ENCODE measurements at regions not wholly inside any gene's neighbourhood (a gene's known extent, or its start where the extent isn't known, plus 50 kb on each side); places are given as distances from the start of the nearest gene placed in this dataset.

GRCh38 chr4:46594661-46595060, 204.7 kb upstream of the GABRA2 start:
- no peak overlapping the region for H2AFZ ChIP-seq (ENCODE audit: control insufficient read depth, low read length)
- no peaks in the 10 kb centered on the region for H3K9me3 ChIP-seq (ENCODE audit: control insufficient read depth, low read depth, low read length)
- H3K27me3 ChIP-seq (ENCODE audit: control insufficient read depth, extremely low read depth, insufficient read depth, low read length): no peaks in the 10 kb centered on the region
- H3K4me2 ChIP-seq (ENCODE audit: control insufficient read depth, extremely low read depth, insufficient read depth, low read depth, low read length): no peak overlapping the region
- H3K9me1 ChIP-seq (ENCODE audit: control insufficient read depth, extremely low read depth, insufficient read depth, low read length): no peaks in the 10 kb centered on the region
- FAIRE-seq: no peak
- dilution Hi-C loops (cut with MboI; ENCODE audit: extremely low pct_ligation_motif_present, low sequenced_read_pairs): no loop called here
- no peaks in the 10 kb centered on the region for H3K79me2 ChIP-seq (ENCODE audit: control insufficient read depth, insufficient read depth, low read length)
- H3K36me3 ChIP-seq (ENCODE audit: control insufficient read depth in 2 of 2, extremely low read depth in 1 of 2, insufficient read depth in 2 of 2, low read length in 2 of 2): no peaks in the 10 kb centered on the region
- H3K4me3 ChIP-seq (ENCODE audit: control insufficient read depth in 2 of 3, extremely low read depth in 1 of 3, insufficient read depth in 2 of 3, low read depth in 1 of 3, low read length in 3 of 3): no peak overlapping the region
- no peaks in the 10 kb centered on the region for H4K20me1 ChIP-seq (ENCODE audit: control insufficient read depth, extremely low read depth, insufficient read depth, low read length)
- DNase-seq (ENCODE audit: low read depth, low spot score): no peak
- no peak overlapping the region for H3K27ac ChIP-seq (ENCODE audit: control insufficient read depth, insufficient read depth, low read length)
- TF ChIP-seq EZH2 (IDR thresholded peaks at IDR 0.05; ENCODE audit: low read length): no peak
- TF ChIP-seq CTCF (optimal IDR thresholded peaks at IDR 0.05 in 1 of 3, IDR thresholded peaks at IDR 0.05 in 1 of 3, conservative IDR thresholded peaks at IDR 0.05 in 1 of 3; ENCODE audit: extremely low read depth in 1 of 3, insufficient read depth in 2 of 3, low read length in 3 of 3): no peak
- H3K9ac ChIP-seq (ENCODE audit: control insufficient read depth, extremely low read depth, insufficient read depth, low read length): no peak overlapping the region
- no peaks in the 10 kb centered on the region for H3K4me1 ChIP-seq (ENCODE audit: control insufficient read depth, extremely low read depth, insufficient read depth, low read length)

- H3K9ac ChIP-seq (ENCODE audit: control insufficient read depth, extremely low read depth, insufficient read depth, low read length): no peak overlapping the region
- H3K27me3 ChIP-seq (ENCODE audit: control insufficient read depth, extremely low read depth, insufficient read depth, low read length): no peaks in the 10 kb centered on the region
- no peaks in the 10 kb centered on the region for H3K4me1 ChIP-seq (ENCODE audit: control insufficient read depth, extremely low read depth, insufficient read depth, low read length)
- H3K27ac ChIP-seq (ENCODE audit: control insufficient read depth, insufficient read depth, low read length): no peak overlapping the region
- no peaks in the 10 kb centered on the region for H3K9me1 ChIP-seq (ENCODE audit: control insufficient read depth, extremely low read depth, insufficient read depth, low read length)
- dilution Hi-C loops (cut with MboI; ENCODE audit: extremely low pct_ligation_motif_present, low sequenced_read_pairs): no loop called here
- H3K4me2 ChIP-seq (ENCODE audit: control insufficient read depth, extremely low read depth, insufficient read depth, low read depth, low read length): no peak overlapping the region
- no peaks in the 10 kb centered on the region for H3K36me3 ChIP-seq (ENCODE audit: control insufficient read depth in 2 of 2, extremely low read depth in 1 of 2, insufficient read depth in 2 of 2, low read length in 2 of 2)
- no peak overlapping the region for H2AFZ ChIP-seq (ENCODE audit: control insufficient read depth, low read length)
- FAIRE-seq (no peak), DNase-seq (ENCODE audit: low read depth, low spot score) (no peak)
- no peaks in the 10 kb centered on the region for H3K79me2 ChIP-seq (ENCODE audit: control insufficient read depth, insufficient read depth, low read length)
- TF ChIP-seq EZH2 (IDR thresholded peaks at IDR 0.05; ENCODE audit: low read length) (no peak), CTCF (optimal IDR thresholded peaks at IDR 0.05 in 1 of 3, IDR thresholded peaks at IDR 0.05 in 1 of 3, conservative IDR thresholded peaks at IDR 0.05 in 1 of 3; ENCODE audit: extremely low read depth in 1 of 3, insufficient read depth in 2 of 3, low read length in 3 of 3) (no peak)
- no peak overlapping the region for H3K4me3 ChIP-seq (ENCODE audit: control insufficient read depth in 2 of 3, extremely low read depth in 1 of 3, insufficient read depth in 2 of 3, low read depth in 1 of 3, low read length in 3 of 3)
- no peaks in the 10 kb centered on the region for H3K9me3 ChIP-seq (ENCODE audit: control insufficient read depth, low read depth, low read length)
- no peaks in the 10 kb centered on the region for H4K20me1 ChIP-seq (ENCODE audit: control insufficient read depth, extremely low read depth, insufficient read depth, low read length)
These were observed 196.6 kb upstream of the GABRA2 start for GRCh38 chr4:46586566-46586965.

Data from keratinocyte (primary cell).